ENCODE measurements at regions not wholly inside any gene's neighbourhood (a gene's known extent, or its start where the extent isn't known, plus 50 kb on each side); places are given as distances from the start of the nearest gene placed in this dataset.

DNA sequence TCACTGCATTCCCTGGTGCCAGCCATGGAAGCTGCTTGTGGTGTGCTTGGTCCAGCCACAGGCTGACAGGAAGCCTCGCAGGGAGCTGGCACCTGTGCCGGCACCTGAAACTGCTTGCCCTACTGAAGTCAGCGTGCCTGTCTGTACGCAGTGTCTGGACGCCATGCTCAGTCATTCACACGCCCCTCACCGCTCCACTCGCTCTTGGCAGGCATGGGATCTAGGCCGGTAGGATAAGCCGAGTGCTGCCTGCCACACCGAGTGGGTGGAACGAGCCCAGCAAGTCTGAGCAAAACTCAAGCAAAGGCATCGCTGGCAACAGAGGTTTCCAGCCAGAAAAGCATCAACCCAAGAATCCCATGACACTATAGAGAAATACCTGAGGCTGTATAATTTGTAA, 350.6 kb downstream of the CDH11 start:
- H3K27me3 ChIP-seq: no peaks in the 10 kb centered on the region
- H3K36me3 ChIP-seq: no peaks in the 10 kb centered on the region
- no peak overlapping the region for H3K27ac ChIP-seq
- H3K9me3 ChIP-seq: no peaks in the 10 kb centered on the region
- intact Hi-C loops (cut with DNase I): no loop called here
- TF ChIP-seq, protein P1, sequence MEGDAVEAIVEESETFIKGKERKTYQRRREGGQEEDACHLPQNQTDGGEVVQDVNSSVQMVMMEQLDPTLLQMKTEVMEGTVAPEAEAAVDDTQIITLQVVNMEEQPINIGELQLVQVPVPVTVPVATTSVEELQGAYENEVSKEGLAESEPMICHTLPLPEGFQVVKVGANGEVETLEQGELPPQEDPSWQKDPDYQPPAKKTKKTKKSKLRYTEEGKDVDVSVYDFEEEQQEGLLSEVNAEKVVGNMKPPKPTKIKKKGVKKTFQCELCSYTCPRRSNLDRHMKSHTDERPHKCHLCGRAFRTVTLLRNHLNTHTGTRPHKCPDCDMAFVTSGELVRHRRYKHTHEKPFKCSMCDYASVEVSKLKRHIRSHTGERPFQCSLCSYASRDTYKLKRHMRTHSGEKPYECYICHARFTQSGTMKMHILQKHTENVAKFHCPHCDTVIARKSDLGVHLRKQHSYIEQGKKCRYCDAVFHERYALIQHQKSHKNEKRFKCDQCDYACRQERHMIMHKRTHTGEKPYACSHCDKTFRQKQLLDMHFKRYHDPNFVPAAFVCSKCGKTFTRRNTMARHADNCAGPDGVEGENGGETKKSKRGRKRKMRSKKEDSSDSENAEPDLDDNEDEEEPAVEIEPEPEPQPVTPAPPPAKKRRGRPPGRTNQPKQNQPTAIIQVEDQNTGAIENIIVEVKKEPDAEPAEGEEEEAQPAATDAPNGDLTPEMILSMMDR (IDR thresholded peaks at IDR 0.05): no peak
- DNase-seq: no peak
- no peak overlapping the region for H3K4me3 ChIP-seq
- H3K4me1 ChIP-seq: no peaks in the 10 kb centered on the region
- H3K9ac ChIP-seq (ENCODE audit: low read depth in 2 of 2, low read length in 2 of 2): no peak overlapping the region

DNA sequence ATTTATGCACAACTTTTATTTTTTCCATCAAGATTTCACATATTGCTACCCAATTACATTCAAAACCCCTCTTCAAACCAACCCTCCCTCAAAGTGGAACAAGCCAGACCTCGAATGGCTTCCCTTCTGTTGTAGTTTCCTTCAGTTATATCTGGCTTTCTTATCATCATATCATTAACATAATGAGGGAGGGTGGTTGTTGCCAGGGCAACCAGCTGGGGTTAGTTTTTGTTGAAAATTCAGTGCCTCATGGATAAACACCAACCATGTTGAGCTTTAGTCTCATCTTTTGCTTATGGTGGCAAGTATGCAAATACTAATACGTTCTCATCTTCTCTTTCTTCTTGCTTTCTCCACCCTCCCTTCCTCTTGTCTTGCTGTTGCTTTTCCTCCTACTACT, 359.7 kb downstream of the CDH11 start:
- Histone ChIP-seq H3K9ac (ENCODE audit: low read depth in 2 of 2, low read length in 2 of 2) (no peak overlapping the region), H3K4me1 (no peaks in the 10 kb centered on the region), H3K4me3 (no peak overlapping the region), H3K9me3 (no peaks in the 10 kb centered on the region), H3K27me3 (no peaks in the 10 kb centered on the region), H3K27ac (no peak overlapping the region), H3K36me3 (no peaks in the 10 kb centered on the region)
- DNase-seq: no peak
- TF ChIP-seq, protein P1 (IDR thresholded peaks at IDR 0.05): no peak
- intact Hi-C loops (cut with DNase I): no loop called here

DNA sequence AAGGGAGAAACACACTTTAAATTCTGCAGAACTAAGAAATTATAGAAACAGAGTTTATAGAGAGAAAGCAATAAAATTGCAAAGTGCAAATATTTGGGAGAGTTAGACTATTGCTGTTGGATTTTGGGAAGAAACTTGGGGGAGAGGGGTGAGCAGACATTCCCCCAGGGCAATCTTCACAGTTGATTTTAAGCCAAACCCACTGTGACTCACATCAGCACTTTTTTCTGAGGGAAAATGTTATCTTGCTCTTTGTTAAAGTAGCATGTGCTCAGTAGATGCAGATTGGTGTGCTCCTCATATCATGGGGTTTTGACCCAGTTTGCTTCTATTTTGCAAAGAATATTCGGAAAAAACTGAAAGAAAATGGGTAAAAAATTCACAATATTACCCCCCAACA, 367.6 kb downstream of the CDH11 start:
- Histone ChIP-seq H3K9ac (ENCODE audit: low read depth in 2 of 2, low read length in 2 of 2) (no peak overlapping the region), H3K4me1 (no peaks in the 10 kb centered on the region), H3K27ac (no peak overlapping the region), H3K4me3 (no peak overlapping the region), H3K27me3 (no peaks in the 10 kb centered on the region), H3K36me3 (no peaks in the 10 kb centered on the region), H3K9me3 (no peaks in the 10 kb centered on the region)
- no peak for DNase-seq
- intact Hi-C loops (cut with DNase I): no loop called here
- TF ChIP-seq, protein P1 (IDR thresholded peaks at IDR 0.05): no peak

DNA sequence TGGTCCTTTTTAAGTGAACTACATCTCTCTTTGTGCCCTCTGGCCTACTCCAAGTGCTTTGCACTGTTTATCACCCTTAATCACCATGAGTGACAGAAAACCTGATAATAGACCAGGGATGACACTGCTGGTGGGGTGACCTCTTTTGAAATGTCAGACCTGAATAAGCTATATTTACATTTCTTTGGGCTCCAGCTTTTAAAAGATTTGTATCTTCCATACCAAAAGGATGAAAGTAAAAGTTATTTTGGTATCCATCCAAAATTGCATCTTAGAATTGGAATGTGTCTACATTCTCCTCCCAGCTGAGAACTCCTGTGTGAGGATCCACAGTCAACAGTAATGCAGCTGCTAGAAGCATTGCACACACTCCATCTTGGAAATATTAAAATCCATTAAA, 370.0 kb downstream of the CDH11 start:
- intact Hi-C loops (cut with DNase I): no loop called here
- Histone ChIP-seq H3K27ac (no peak overlapping the region), H3K27me3 (no peaks in the 10 kb centered on the region), H3K4me3 (no peak overlapping the region), H3K9ac (ENCODE audit: low read depth in 2 of 2, low read length in 2 of 2) (no peak overlapping the region), H3K9me3 (no peaks in the 10 kb centered on the region), H3K36me3 (no peaks in the 10 kb centered on the region), H3K4me1 (no peaks in the 10 kb centered on the region)
- TF ChIP-seq, protein P1 (IDR thresholded peaks at IDR 0.05): no peak
- no peak for DNase-seq

DNA sequence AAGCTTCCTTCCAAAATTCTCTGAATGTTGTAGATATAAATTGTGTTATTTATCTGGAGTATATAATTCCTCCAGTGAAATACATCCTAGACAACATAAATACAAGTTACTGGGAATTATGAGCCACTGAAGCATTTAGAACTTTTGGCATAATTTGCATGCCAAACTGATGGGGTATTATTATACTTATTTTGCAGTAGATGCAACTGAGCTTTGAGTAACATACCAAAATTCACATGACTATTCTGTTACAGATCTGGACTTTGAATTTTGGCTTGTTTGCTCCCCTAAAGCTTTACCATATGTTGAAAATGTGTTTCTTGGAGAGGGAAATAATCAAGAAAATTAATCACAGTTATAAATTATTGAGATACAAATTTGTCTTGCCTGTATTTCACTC, 372.5 kb downstream of the CDH11 start:
- no peak for DNase-seq
- TF ChIP-seq, protein P1 (IDR thresholded peaks at IDR 0.05): no peak
- H3K27me3 ChIP-seq: no peaks in the 10 kb centered on the region
- H3K4me1 ChIP-seq: no peaks in the 10 kb centered on the region
- H3K4me3 ChIP-seq: no peak overlapping the region
- intact Hi-C loops (cut with DNase I): no loop called here
- H3K9ac ChIP-seq (ENCODE audit: low read depth in 2 of 2, low read length in 2 of 2): no peak overlapping the region
- no peaks in the 10 kb centered on the region for H3K36me3 ChIP-seq
- no peak overlapping the region for H3K27ac ChIP-seq
- no peaks in the 10 kb centered on the region for H3K9me3 ChIP-seq

Measured in colonic mucosa (tissue), 4 donors.